ENCODE measurements at regions not wholly inside any gene's neighbourhood (a gene's known extent, or its start where the extent isn't known, plus 50 kb on each side); places are given as distances from the start of the nearest gene placed in this dataset.
"Not testable (repeated sequence)": the region's sequence is repeated elsewhere in the genome, so short reads cannot be mapped to it uniquely, and the experiment has no call there.

- DNase-seq, result no peak
Observed at GRCh38 chr10:11663763-11664555, 52.5 kb upstream of the USP6NL start.

DNA sequence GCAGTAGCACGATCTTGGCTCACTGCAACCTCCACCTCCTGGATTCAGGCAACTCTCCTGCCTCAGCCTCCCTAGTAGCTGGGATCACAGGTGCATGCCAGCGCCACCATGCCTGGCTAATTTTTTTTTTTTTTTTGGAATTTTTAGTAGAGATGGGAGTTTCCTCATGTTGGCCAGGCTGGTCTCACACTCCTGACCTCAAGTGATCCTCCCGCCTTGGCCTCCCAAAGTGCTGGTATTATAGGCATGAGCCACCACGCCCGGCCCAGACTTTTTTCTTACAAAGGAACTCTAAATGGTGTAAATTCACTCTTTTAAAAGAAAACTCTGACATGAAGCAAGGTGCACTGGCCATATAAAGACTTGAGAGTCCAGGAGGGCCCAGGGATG lies 51.7 kb upstream of the USP6NL start:
- DNase-seq, result not testable (repeated sequence)

GRCh38 chr10:11661441-11661840 lies 50.0 kb upstream of the USP6NL start:
- no peak for DNase-seq

Measured in hematopoietic multipotent progenitor cell treated with erythropoietin and hydrocortisone succinate and interleukin-3 and kit ligand, for 4 days (in vitro differentiated cells).